ENCODE measurements at regions not wholly inside any gene's neighbourhood (a gene's known extent, or its start where the extent isn't known, plus 50 kb on each side); places are given as distances from the start of the nearest gene placed in this dataset.
"Not testable (repeated sequence)": the region's sequence is repeated elsewhere in the genome, so short reads cannot be mapped to it uniquely, and the experiment has no call there.

- no peak for DNase-seq (ENCODE audit: low read depth in 2 of 2)
Measured at GRCh38 chr9:102506406-102506805, 488.7 kb upstream of the CYLC2 start.

GRCh38 chr9:102499468-102499867 lies 495.7 kb upstream of the CYLC2 start:
- DNase-seq (ENCODE audit: low read depth in 2 of 2) = no peak

GRCh38 chr9:102497709-102498108 lies 497.4 kb upstream of the CYLC2 start:
- no peak for DNase-seq (ENCODE audit: low read depth in 2 of 2)

GRCh38 chr9:102486976-102487375 lies 508.2 kb upstream of the CYLC2 start:
- not testable (repeated sequence) for DNase-seq (ENCODE audit: low read depth in 2 of 2)

GRCh38 chr9:102483651-102484050 lies 511.5 kb upstream of the CYLC2 start:
- no peak for DNase-seq (ENCODE audit: low read depth in 2 of 2)

- DNase-seq (ENCODE audit: low read depth in 2 of 2) = no peak
Measured at GRCh38 chr9:102482776-102483175, 512.4 kb upstream of the CYLC2 start.

- no peak for DNase-seq (ENCODE audit: low read depth in 2 of 2)
Measured at GRCh38 chr9:102479191-102479590, 515.9 kb upstream of the CYLC2 start.

GRCh38 chr9:102474357-102474756 lies 520.8 kb upstream of the CYLC2 start:
- no peak for DNase-seq (ENCODE audit: low read depth in 2 of 2)

GRCh38 chr9:102469430-102469829 lies 525.7 kb upstream of the CYLC2 start:
- not testable (repeated sequence) for DNase-seq (ENCODE audit: low read depth in 2 of 2)

GRCh38 chr9:102461156-102461819 lies 533.8 kb upstream of the CYLC2 start:
- DNase-seq (ENCODE audit: low read depth in 2 of 2) = no peak

- no peak for DNase-seq (ENCODE audit: low read depth in 2 of 2)
Measured at GRCh38 chr9:102459828-102460227, 535.3 kb upstream of the CYLC2 start.

GRCh38 chr9:102456562-102456961 lies 538.6 kb upstream of the CYLC2 start:
- DNase-seq (ENCODE audit: low read depth in 2 of 2) = no peak

GRCh38 chr9:102445906-102446305 lies 549.2 kb upstream of the CYLC2 start:
- DNase-seq (ENCODE audit: low read depth in 2 of 2) = no peak

- no peak for DNase-seq (ENCODE audit: low read depth in 2 of 2)
Measured at GRCh38 chr9:102445181-102445747, 549.9 kb upstream of the CYLC2 start.

- DNase-seq (ENCODE audit: low read depth in 2 of 2) = no peak
Measured at GRCh38 chr9:102439583-102439982, 555.5 kb upstream of the CYLC2 start.

- not testable (repeated sequence) for DNase-seq (ENCODE audit: low read depth in 2 of 2)
Measured at GRCh38 chr9:102436599-102436998, 558.5 kb upstream of the CYLC2 start.

GRCh38 chr9:102435427-102435826 lies 559.7 kb upstream of the CYLC2 start:
- no peak for DNase-seq (ENCODE audit: low read depth in 2 of 2)

GRCh38 chr9:102434545-102434944 lies 560.6 kb upstream of the CYLC2 start:
- DNase-seq (ENCODE audit: low read depth in 2 of 2) = no peak

- DNase-seq (ENCODE audit: low read depth in 2 of 2) = no peak
Measured at GRCh38 chr9:102428305-102428704, 566.8 kb upstream of the CYLC2 start.

GRCh38 chr9:102416251-102416650 lies 578.9 kb upstream of the CYLC2 start:
- not testable (repeated sequence) for DNase-seq (ENCODE audit: low read depth in 2 of 2)

- DNase-seq (ENCODE audit: low read depth in 2 of 2) = no peak
Measured at GRCh38 chr9:102405218-102405867, 589.8 kb upstream of the CYLC2 start.

- no peak for DNase-seq (ENCODE audit: low read depth in 2 of 2)
Measured at GRCh38 chr9:102403514-102403913, 591.6 kb upstream of the CYLC2 start.

GRCh38 chr9:102398205-102398604 lies 596.9 kb upstream of the CYLC2 start:
- no peak for DNase-seq (ENCODE audit: low read depth in 2 of 2)
